ENCODE measurements at regions not wholly inside any gene's neighbourhood (a gene's known extent, or its start where the extent isn't known, plus 50 kb on each side); places are given as distances from the start of the nearest gene placed in this dataset.
"Not testable (repeated sequence)": the region's sequence is repeated elsewhere in the genome, so short reads cannot be mapped to it uniquely, and the experiment has no call there.

GRCh38 chr10:52387744-52388143 lies 73.7 kb downstream of the DKK1 start:
- no peak for DNase-seq (ENCODE audit: low read depth)
- no peak for TF ChIP-seq CTCF (IDR thresholded peaks at IDR 0.05; ENCODE audit: insufficient read depth, low read depth, low read length)
- no peaks in the 10 kb centered on the region for H3K27me3 ChIP-seq (ENCODE audit: control insufficient read depth, insufficient read depth, low read length)
- ChIA-PET POLR2A (no interaction called here), CTCF (no interaction called here)
- H3K4me3 ChIP-seq (ENCODE audit: low read depth, low read length), result no peak overlapping the region
- H3K36me3 ChIP-seq (ENCODE audit: control insufficient read depth, insufficient read depth, low read length), result no peaks in the 10 kb centered on the region

- TF ChIP-seq CTCF (IDR thresholded peaks at IDR 0.05; ENCODE audit: insufficient read depth, low read depth, low read length), result no peak
- POLR2A ChIA-PET, result no interaction called here
- CTCF ChIA-PET, result interaction anchor here (1.1 kb wide), 1 partner anchor 82 kb away, joined by 4 read pairs; no protein-coding TSS in a partner anchor
- no peak for DNase-seq (ENCODE audit: low read depth)
- Histone ChIP-seq H3K4me3 (ENCODE audit: low read depth, low read length) (no peak overlapping the region), H3K27me3 (ENCODE audit: control insufficient read depth, insufficient read depth, low read length) (no peaks in the 10 kb centered on the region), H3K36me3 (ENCODE audit: control insufficient read depth, insufficient read depth, low read length) (no peaks in the 10 kb centered on the region)
Observed at GRCh38 chr10:52390388-52390787, 76.3 kb downstream of the DKK1 start.

- ChIA-PET POLR2A (no interaction called here), CTCF (no interaction called here)
- H3K4me3 ChIP-seq (ENCODE audit: low read depth, low read length), result no peak overlapping the region
- no peak for DNase-seq (ENCODE audit: low read depth)
- no peak for TF ChIP-seq CTCF (IDR thresholded peaks at IDR 0.05; ENCODE audit: insufficient read depth, low read depth, low read length)
- no peaks in the 10 kb centered on the region for H3K27me3 ChIP-seq (ENCODE audit: control insufficient read depth, insufficient read depth, low read length)
- H3K36me3 ChIP-seq (ENCODE audit: control insufficient read depth, insufficient read depth, low read length), result no peaks in the 10 kb centered on the region
Observed at GRCh38 chr10:52391927-52392602, 78.0 kb downstream of the DKK1 start.

- H3K36me3 ChIP-seq (ENCODE audit: control insufficient read depth, insufficient read depth, low read length), result no peaks in the 10 kb centered on the region
- ChIA-PET POLR2A (no interaction called here), CTCF (interaction anchor here (0.8 kb wide), 1 partner anchor 11 kb away, joined by 3 read pairs; no protein-coding TSS in a partner anchor)
- TF ChIP-seq CTCF (IDR thresholded peaks at IDR 0.05; ENCODE audit: insufficient read depth, low read depth, low read length), result no peak
- DNase-seq (ENCODE audit: low read depth), result no peak
- no peak overlapping the region for H3K4me3 ChIP-seq (ENCODE audit: low read depth, low read length)
- H3K27me3 ChIP-seq (ENCODE audit: control insufficient read depth, insufficient read depth, low read length), result no peaks in the 10 kb centered on the region
Observed at GRCh38 chr10:52394246-52394645, 80.2 kb downstream of the DKK1 start.

- ChIA-PET CTCF (no interaction called here), POLR2A (no interaction called here)
- H3K36me3 ChIP-seq (ENCODE audit: control insufficient read depth, insufficient read depth, low read length), result no peaks in the 10 kb centered on the region
- no peaks in the 10 kb centered on the region for H3K27me3 ChIP-seq (ENCODE audit: control insufficient read depth, insufficient read depth, low read length)
- no peak for DNase-seq (ENCODE audit: low read depth)
- H3K4me3 ChIP-seq (ENCODE audit: low read depth, low read length), result no peak overlapping the region
- TF ChIP-seq CTCF (IDR thresholded peaks at IDR 0.05; ENCODE audit: insufficient read depth, low read depth, low read length), result no peak
Observed at GRCh38 chr10:52400562-52400961, 86.5 kb downstream of the DKK1 start.

- H3K27me3 ChIP-seq (ENCODE audit: control insufficient read depth, insufficient read depth, low read length); H3K36me3 ChIP-seq (ENCODE audit: control insufficient read depth, insufficient read depth, low read length); H3K4me3 ChIP-seq (ENCODE audit: low read depth, low read length); DNase-seq (ENCODE audit: low read depth); POLR2A ChIA-PET; CTCF ChIA-PET: not testable (repeated sequence)
Observed at GRCh38 chr10:52403801-52404200, 89.7 kb downstream of the DKK1 start.
